Prostate gland (tissue), 2 donors: ENCODE measurements at regions not wholly inside any gene's neighbourhood (a gene's known extent, or its start where the extent isn't known, plus 50 kb on each side); places are given as distances from the start of the nearest gene placed in this dataset.

Experiments used
- POLR2A ChIP-seq: fragments of 450-650 bp; IDR thresholded peaks from one replicate; pipeline ENCODE4 v1.6.1; 2016; ENCODE audit warnings: antibody characterized with exemption, mild to moderate bottlenecking
- POLR2AphosphoS5 ChIP-seq: sonication (generic); formaldehyde crosslinking; IDR thresholded peaks from one replicate; pipeline ENCODE4 v1.6.1; 2017; ENCODE audit warnings: antibody characterized with exemption
- TF ChIP-seq, protein P1 (sequence below), 4 experiments: fragments of 200-600 bp in 2 of 4; fragments of 450-650 bp in 2 of 4; sonication (generic) in 2 of 4; IDR thresholded peaks; 1 replicate in 3 of 4; 2 replicates in 1 of 4; pipeline ENCODE4 v1.5.1; 2016 to 2019; ENCODE audit warnings: antibody characterized with exemption in 4 of 4, mild to moderate bottlenecking in 2 of 4, moderate library complexity in 2 of 4

DNA sequence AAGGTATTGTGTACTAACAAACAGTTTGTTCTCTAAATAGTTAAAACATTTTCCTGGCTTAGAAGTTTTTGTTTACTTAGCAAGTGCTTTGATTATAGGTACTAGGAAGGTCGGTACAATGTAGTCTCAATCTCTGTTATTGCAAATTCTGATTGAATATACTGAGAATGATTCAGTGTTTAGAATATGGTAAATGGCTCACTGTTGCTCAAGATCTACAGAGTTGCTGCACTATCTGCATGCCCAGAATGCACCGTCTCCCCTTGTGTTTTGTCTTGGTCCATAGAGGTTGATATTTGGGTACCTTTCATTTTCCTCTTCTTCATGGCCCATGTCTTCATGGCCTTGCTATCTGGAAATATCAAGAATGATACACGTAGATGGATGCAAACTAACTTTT is 99.6 kb downstream of the KLF6 start:
- TF ChIP-seq, protein P1, sequence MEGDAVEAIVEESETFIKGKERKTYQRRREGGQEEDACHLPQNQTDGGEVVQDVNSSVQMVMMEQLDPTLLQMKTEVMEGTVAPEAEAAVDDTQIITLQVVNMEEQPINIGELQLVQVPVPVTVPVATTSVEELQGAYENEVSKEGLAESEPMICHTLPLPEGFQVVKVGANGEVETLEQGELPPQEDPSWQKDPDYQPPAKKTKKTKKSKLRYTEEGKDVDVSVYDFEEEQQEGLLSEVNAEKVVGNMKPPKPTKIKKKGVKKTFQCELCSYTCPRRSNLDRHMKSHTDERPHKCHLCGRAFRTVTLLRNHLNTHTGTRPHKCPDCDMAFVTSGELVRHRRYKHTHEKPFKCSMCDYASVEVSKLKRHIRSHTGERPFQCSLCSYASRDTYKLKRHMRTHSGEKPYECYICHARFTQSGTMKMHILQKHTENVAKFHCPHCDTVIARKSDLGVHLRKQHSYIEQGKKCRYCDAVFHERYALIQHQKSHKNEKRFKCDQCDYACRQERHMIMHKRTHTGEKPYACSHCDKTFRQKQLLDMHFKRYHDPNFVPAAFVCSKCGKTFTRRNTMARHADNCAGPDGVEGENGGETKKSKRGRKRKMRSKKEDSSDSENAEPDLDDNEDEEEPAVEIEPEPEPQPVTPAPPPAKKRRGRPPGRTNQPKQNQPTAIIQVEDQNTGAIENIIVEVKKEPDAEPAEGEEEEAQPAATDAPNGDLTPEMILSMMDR (IDR thresholded peaks at IDR 0.05): no peak
- TF ChIP-seq POLR2A (no peak), POLR2AphosphoS5 (no peak)
